Right renal pelvis (tissue), 4 donors: ENCODE measurements at regions not wholly inside any gene's neighbourhood (a gene's known extent, or its start where the extent isn't known, plus 50 kb on each side); places are given as distances from the start of the nearest gene placed in this dataset.
"Not testable (repeated sequence)": the region's sequence is repeated elsewhere in the genome, so short reads cannot be mapped to it uniquely, and the experiment has no call there.

Source experiments
- DNase-seq, 4 donors: peaks; one replicate each; pipeline ENCODE4 v3.0.0-alpha.2; 2013; ENCODE audit warnings: low read depth in 4 of 4, low spot score in 3 of 4, missing footprints in 1 of 4

GRCh38 chr1:80639777-80640533 lies 1160.8 kb upstream of the ADGRL2 start:
- DNase-seq, result no peak

- DNase-seq, result no peak
These were observed 1166.6 kb upstream of the ADGRL2 start for GRCh38 chr1:80633947-80634706.

- no peak for DNase-seq
These were observed 1168.5 kb upstream of the ADGRL2 start for GRCh38 chr1:80632284-80632683.

- no peak for DNase-seq
These were observed 1171.4 kb upstream of the ADGRL2 start for GRCh38 chr1:80629304-80629837.

DNA sequence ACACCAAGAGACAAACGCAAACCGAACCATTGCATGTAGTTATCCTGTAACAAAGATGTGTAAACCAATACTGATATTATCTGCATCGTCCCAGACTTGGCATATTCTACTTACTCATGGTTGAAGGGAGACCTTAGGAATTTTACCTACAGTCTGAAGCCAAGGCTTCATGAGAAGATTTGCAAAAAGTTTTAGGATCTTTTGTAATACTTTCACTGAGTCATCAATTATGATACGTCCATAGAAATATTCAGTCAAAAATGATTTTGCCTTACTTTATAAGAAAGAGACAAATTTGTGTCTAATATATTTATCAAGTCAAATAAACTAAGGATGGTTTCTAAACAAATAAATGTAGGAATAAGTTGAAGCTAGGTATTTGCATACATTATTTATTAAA lies 1176.1 kb upstream of the ADGRL2 start:
- no peak for DNase-seq

DNA sequence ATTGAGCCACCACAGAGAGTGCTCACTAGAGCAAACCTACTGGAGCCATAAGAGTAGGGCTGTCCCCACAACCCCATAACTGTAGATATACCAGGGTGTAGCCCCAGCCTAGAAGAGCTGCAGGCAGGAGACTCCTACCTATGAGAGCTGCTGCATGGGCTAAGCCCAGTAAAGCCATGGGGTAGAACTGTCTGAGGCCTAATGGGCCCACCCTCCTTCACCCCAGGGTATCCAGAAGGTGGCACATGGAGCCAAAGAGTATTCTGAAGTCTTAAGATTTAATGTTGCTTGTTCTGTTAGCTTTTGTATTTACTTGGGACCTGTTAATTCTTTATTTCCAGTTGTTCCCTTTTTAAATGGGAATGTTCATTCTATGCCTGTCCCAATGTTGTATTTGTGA lies 1193.7 kb upstream of the ADGRL2 start:
- no peak for DNase-seq

- DNase-seq, result peak in 1 of 4 donors; percentile 10
These were observed 1206.7 kb upstream of the ADGRL2 start for GRCh38 chr1:80594013-80594412.

- DNase-seq, result no peak
These were observed 1207.5 kb upstream of the ADGRL2 start for GRCh38 chr1:80593197-80593596.

GRCh38 chr1:80582980-80583379 lies 1217.8 kb upstream of the ADGRL2 start:
- no peak for DNase-seq

- no peak for DNase-seq
These were observed 1221.7 kb upstream of the ADGRL2 start for GRCh38 chr1:80579055-80579454.

DNA sequence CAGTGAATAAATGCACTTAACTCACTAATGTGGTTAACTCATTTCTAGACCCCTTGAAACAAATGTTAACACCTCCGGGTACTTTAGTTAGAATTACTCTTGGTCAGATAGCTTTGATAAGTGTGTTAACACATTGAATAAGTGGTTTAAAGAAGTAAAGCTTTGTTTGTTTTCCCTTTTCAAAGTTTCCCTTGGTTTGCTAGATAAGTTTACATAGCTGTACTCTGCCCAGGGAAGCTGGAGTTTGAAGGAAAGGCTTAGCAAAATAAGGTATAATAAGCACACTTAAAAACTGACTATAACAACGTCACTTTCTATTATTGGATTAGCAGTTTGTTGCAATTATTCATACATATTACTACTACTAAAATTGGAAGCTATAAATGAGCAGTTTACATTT lies 1233.9 kb upstream of the ADGRL2 start:
- no peak for DNase-seq

DNA sequence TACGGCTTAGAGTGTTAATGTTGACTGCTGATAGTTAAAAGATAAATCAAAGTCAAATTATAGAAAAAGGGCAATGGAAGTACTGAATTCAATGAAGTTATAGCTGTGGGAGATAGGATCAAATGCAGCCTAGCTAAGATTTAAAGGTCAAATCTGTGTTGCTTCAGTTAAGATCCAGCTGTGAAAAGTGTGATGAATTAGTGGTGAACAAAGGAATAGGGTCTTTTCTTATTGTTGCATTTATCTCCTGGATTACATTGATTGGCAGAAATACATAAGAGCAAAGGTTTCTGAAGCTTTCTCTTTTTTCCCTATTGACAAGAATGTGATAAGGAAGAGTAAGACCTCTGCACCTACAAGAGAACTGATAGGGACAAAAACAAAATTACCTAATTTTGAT lies 1234.6 kb upstream of the ADGRL2 start:
- no peak for DNase-seq

DNA sequence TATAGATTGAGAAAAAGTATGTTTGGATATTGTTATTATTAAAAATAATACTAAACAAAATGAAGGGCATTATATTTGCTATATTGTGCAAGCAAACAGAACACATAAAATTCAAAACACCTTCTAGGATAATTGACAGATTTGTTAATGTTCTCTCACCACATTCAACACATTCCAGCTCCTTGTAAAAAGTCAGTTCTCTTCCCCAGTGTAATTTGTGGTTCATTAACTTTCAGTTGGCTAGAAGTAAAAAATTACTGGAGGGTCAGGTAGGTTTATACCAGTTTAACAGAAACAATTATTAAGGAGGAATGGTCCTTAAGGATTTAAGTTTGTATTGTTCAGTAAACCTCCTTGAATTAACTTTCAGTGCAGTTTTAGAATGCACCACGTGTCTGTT lies 1235.3 kb upstream of the ADGRL2 start:
- peak in 2 of 4 donors; percentile 12 to 19 for DNase-seq

GRCh38 chr1:80542231-80542630 lies 1258.5 kb upstream of the ADGRL2 start:
- DNase-seq, result no peak

DNA sequence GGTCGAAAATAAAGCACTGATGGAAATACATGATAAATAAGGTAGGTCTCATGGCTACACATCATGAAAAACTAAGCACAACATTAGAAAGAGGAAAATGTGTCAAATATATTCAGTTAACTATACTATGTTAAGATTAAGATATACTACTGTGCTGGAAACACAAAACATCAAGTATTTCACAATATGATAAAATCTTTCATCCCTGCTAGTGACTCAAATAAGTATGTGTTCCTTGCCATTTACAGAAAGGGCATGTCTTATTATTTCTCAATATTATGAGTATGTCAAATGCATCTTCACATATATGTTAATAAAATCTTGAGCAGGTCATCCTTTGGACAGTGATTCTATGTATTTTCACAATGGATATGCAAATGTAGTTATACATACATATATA lies 1260.1 kb upstream of the ADGRL2 start:
- DNase-seq, result no peak

DNA sequence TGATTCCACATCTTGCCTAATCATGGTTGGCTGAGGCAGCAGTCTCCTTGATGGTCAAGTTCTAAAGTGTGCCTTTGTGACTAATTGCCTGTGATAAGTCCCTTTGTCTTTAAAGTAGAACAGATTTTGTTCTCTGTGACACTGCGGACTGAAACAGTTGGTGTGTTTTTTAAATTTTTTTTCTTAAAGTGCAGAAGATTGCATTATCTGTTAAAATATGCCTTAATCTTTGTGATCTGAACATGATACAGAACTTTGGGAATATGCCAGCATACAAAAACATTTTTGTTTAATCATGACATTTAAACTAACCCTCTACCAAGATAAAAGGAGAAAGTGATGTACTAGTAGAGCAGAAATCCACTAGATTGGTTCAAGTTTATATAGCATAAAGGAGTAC lies 1260.6 kb upstream of the ADGRL2 start:
- DNase-seq, result no peak

DNA sequence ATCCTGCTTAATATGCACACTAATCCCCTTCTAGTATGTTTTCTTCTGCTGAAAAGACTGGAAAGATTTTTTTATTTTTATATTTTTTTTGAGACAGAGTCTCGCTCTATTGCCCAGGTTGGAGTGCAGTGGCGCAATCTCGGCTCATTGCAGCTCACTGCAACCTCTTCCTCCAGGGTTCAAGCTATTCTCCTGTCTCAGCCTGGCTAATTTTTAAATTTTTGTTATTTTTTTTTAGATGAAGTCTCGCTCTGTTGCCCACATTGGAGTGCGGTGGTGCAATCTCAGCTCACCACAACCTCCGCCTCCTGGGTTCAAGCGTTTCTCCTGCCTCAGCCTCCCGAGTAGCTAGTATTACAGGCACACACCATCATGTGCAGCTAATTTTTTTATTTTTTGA lies 1261.4 kb upstream of the ADGRL2 start:
- DNase-seq, result not testable (repeated sequence)

DNA sequence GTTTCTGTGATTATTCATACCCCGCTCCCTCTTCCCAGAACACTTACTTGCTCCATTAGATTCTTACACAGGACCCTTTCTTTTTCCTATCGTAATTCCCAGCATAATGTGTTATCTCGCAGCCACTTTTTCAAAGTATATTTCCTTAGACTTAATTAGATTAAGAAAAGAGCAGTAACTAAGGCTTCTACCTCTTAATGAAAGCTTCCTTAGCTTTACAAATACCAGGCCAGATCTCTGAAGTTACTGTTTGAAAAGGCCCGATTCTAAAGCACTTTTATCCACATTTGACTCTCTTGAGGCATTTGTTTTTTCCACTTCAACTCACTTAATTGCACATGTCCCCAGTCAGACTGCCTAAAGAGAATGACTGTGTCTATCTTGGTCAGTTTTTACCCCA lies 1264.3 kb upstream of the ADGRL2 start:
- no peak for DNase-seq

- peak in 1 of 4 donors; percentile 64 for DNase-seq
These were observed 1265.3 kb upstream of the ADGRL2 start for GRCh38 chr1:80535466-80535865.

DNA sequence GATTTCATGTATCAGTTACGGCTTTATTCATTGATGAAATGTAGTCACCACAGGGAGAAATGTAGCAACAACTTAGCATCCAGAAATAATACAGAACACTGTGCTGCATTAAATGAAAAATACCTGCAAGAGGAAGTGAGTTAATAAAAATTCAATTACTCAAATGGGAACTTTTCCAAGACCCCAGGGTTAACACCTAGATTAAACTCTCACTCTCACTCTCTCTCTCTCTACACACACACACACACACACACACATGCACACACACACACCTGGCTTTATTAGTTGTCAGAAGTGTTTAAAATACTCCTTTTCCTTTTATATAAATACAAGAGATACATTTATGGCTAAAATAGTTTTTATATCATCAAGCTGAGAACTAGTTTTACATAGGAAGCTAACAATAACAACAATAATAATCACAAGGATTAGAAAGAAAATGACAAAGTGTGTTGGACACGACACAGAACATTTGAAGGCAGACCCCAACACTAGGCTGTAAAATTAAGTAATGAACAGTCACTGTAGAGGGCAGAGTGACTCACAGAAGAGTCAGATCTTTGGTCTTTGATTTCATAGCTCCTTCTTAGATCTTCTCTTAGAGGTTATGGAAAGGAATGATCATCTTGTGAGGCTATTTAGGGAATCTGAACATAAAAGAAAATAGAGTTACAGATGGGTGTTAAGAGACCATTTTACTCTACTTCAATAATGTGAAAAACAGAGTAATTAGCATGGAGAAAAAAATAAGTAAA lies 1266.0 kb upstream of the ADGRL2 start:
- no peak for DNase-seq

DNA sequence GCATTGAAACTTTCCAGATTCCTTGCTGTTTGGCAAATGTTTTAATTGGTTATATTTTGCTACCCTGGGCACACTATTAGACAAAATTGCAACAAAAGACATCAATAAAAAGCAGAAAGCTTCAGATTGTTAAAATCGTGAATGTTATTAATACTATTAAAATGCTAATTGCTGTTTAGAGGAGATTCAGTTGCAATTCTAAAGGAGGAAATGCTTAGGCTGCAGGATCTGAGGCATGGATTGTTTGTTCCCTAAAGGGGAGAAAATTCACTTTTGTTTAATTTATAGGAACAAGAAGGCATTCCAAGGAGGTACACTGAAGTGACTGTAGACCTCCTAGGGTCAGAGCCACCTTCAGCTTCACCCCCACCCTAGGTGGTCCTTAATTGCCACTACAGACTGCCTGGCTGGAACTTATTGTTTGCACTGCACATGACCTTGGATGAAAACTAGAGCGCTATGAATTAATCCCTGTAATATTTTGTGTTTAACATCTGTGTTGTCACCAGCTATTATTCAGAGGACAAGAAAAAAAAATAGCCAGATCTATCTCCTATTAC lies 1266.9 kb upstream of the ADGRL2 start:
- no peak for DNase-seq
